Breast epithelium (tissue), 3 donors: ENCODE measurements at regions not wholly inside any gene's neighbourhood (a gene's known extent, or its start where the extent isn't known, plus 50 kb on each side); places are given as distances from the start of the nearest gene placed in this dataset.

ENCODE experiments used
- POLR2A ChIP-seq: fragments of 450-650 bp; IDR thresholded peaks from one replicate; pipeline ENCODE4 v1.6.1; 2016; ENCODE audit warnings: antibody characterized with exemption, mild to moderate bottlenecking, moderate library complexity
- POLR2AphosphoS5 ChIP-seq, 3 donors: sonication (generic); formaldehyde crosslinking; IDR thresholded peaks; one replicate each; pipeline ENCODE4 v1.6.1; 2017; ENCODE audit warnings: antibody characterized with exemption in 3 of 3
- TF ChIP-seq, protein P1 (sequence below), 3 donors: fragments of 450-650 bp; IDR thresholded peaks; one replicate each; pipeline ENCODE4 v1.5.1; 2016 to 2017; ENCODE audit warnings: antibody characterized with exemption in 3 of 3, mild to moderate bottlenecking in 3 of 3, moderate library complexity in 3 of 3

DNA sequence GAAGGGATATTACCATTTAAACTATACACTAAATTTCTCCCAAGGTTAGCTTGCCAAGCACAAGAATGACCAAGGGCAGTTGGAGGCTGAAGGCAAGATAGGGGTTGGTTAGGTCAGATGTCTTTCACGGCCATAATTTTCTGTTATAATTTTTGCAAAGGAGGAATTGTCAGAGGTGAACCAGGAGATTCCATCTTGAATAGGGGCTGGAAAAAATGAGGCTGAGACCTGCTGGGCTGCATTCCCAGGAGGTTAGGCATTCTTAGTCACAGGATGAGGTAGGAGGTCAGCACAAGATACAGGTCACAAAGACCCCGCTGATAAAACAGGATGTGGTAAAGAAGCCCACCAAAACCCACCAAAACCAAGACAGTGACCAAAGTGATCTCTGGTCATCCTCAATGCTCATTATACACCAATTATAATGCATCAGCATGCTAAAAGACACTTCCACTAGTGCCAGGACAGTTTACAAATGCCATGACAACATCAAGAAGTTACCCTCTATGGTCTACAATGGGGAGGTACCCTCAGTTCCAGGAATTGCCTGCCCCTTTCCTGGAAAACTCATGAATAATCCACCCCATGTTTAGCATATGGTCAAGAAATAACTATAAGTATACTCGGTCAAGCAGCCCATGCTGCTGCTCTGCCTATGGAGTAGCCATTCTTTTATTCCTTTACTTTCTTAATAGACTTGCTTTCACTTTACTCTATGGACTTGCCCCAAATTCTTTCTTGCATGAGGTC lies 371.8 kb upstream of the SULF2 start:
- TF ChIP-seq, protein P1, sequence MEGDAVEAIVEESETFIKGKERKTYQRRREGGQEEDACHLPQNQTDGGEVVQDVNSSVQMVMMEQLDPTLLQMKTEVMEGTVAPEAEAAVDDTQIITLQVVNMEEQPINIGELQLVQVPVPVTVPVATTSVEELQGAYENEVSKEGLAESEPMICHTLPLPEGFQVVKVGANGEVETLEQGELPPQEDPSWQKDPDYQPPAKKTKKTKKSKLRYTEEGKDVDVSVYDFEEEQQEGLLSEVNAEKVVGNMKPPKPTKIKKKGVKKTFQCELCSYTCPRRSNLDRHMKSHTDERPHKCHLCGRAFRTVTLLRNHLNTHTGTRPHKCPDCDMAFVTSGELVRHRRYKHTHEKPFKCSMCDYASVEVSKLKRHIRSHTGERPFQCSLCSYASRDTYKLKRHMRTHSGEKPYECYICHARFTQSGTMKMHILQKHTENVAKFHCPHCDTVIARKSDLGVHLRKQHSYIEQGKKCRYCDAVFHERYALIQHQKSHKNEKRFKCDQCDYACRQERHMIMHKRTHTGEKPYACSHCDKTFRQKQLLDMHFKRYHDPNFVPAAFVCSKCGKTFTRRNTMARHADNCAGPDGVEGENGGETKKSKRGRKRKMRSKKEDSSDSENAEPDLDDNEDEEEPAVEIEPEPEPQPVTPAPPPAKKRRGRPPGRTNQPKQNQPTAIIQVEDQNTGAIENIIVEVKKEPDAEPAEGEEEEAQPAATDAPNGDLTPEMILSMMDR (IDR thresholded peaks at IDR 0.05): no peak
- TF ChIP-seq POLR2A: no peak
- TF ChIP-seq POLR2AphosphoS5 (IDR thresholded peaks at IDR 0.05): no peak
